ENCODE measurements at regions not wholly inside any gene's neighbourhood (a gene's known extent, or its start where the extent isn't known, plus 50 kb on each side); places are given as distances from the start of the nearest gene placed in this dataset.

DNA sequence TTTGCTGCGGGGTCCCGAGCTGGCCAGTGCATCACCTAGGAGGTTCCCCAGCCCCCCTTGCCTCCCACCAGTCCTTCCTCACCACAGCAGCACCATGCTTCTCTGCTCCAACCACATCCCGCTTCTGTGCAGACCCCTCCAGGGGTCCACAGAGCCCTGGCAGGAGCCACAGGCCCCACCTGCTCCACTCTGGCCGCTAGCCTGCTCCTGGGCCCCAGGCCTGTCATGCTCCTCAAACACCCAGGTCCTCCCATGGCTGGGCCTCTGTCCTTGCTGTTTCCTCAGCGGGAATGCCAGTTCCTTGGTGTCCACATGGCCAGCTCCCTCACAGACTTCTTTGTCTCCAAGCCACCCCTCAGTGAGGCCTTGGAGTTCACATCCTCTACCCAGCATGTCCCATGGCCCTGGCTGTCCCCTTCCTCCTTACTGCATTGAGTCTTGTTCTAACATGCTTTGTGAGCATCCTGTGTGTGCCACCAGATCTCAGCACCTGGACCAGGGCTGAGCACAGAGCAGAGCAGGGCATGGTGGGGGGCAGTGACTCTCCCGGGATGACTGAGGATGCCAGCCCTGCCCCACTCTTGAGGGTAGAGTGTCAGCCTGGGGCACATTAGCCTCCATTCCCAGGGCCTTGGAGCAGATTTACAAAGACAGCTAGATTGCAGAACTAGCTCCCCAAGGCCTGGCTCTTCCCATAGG is 201.0 kb upstream of the HS6ST1 start:
- H3K36me3 ChIP-seq (replicated peaks in 1 of 2; ENCODE audit: insufficient read depth in 1 of 2, low read depth in 2 of 2): no peaks in the 10 kb centered on the region
- ATAC-seq (no peak), DNase-seq (no peak)
- H3K27me3 ChIP-seq: no peaks in the 10 kb centered on the region
- intact Hi-C loops (cut with DNase I): no loop called here
- H3K27ac ChIP-seq: no peak overlapping the region
- TF ChIP-seq CTCF (IDR thresholded peaks at IDR 0.05): no peak
- TF ChIP-seq POLR2A (IDR thresholded peaks at IDR 0.05): no peak
- WGBS, 2 donors: 91 to 92% methylated on average over 6 of the region's 6 CpGs
- no peaks in the 10 kb centered on the region for H3K4me1 ChIP-seq
- no peaks in the 10 kb centered on the region for H3K9me3 ChIP-seq
- H3K4me3 ChIP-seq: no peak overlapping the region

- no peak for TF ChIP-seq POLR2A (IDR thresholded peaks at IDR 0.05)
- TF ChIP-seq CTCF (IDR thresholded peaks at IDR 0.05): no peak
- H3K9me3 ChIP-seq: no peaks in the 10 kb centered on the region
- WGBS, 2 donors: 82 to 88% methylated on average over 4 of the region's 4 CpGs
- H3K36me3 ChIP-seq (replicated peaks in 1 of 2; ENCODE audit: insufficient read depth in 1 of 2, low read depth in 2 of 2): no peaks in the 10 kb centered on the region
- no peaks in the 10 kb centered on the region for H3K4me1 ChIP-seq
- no peaks in the 10 kb centered on the region for H3K27me3 ChIP-seq
- intact Hi-C loops (cut with DNase I): no loop called here
- DNase-seq (no peak), ATAC-seq (no peak)
- no peak overlapping the region for H3K27ac ChIP-seq
- no peak overlapping the region for H3K4me3 ChIP-seq
Observed at GRCh38 chr2:128520340-128520739, 201.7 kb upstream of the HS6ST1 start.

GRCh38 chr2:128520791-128521190 is 202.1 kb upstream of the HS6ST1 start:
- Histone ChIP-seq H3K4me1 (no peaks in the 10 kb centered on the region), H3K36me3 (replicated peaks in 1 of 2; ENCODE audit: insufficient read depth in 1 of 2, low read depth in 2 of 2) (no peaks in the 10 kb centered on the region), H3K9me3 (no peaks in the 10 kb centered on the region), H3K27ac (no peak overlapping the region), H3K4me3 (no peak overlapping the region), H3K27me3 (no peaks in the 10 kb centered on the region)
- TF ChIP-seq CTCF (IDR thresholded peaks at IDR 0.05): no peak
- no peak for TF ChIP-seq POLR2A (IDR thresholded peaks at IDR 0.05)
- WGBS, 2 donors: 69 to 93% methylated on average over 5 to 8 of the region's 9 CpGs
- intact Hi-C loops (cut with DNase I): no loop called here
- ATAC-seq: no peak
- DNase-seq: no peak

DNA sequence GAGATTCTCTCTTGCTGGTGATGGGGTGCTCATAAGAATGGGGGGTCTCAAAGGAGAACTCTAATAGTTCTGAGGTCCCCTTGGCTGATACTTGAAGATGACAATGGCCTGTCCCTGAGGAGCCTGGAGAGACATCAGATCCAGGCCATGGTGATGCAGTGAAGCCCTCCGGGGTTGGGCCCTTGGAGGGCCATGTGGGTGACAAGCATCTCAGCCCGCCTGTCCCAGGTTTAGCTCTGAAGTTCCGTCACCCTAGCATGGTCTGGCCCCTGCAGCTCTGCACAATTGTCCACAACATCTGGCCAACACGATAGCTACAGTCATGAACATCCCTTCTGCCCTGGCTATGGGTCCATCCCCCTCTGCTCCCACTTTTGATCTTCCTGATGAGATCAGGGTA is 202.8 kb upstream of the HS6ST1 start:
- TF ChIP-seq POLR2A (IDR thresholded peaks at IDR 0.05): no peak
- no peak for TF ChIP-seq CTCF (IDR thresholded peaks at IDR 0.05)
- intact Hi-C loops (cut with DNase I): no loop called here
- DNase-seq (no peak), ATAC-seq (no peak)
- H3K27ac ChIP-seq: no peak overlapping the region
- no peaks in the 10 kb centered on the region for H3K27me3 ChIP-seq
- no peaks in the 10 kb centered on the region for H3K9me3 ChIP-seq
- H3K4me1 ChIP-seq: no peaks in the 10 kb centered on the region
- no peaks in the 10 kb centered on the region for H3K36me3 ChIP-seq (replicated peaks in 1 of 2; ENCODE audit: insufficient read depth in 1 of 2, low read depth in 2 of 2)
- H3K4me3 ChIP-seq: no peak overlapping the region
- 96 to 100% methylated on average over 2 to 4 of the region's 4 CpGs for WGBS, 2 donors

- Histone ChIP-seq H3K27ac (no peak overlapping the region), H3K4me3 (no peak overlapping the region), H3K4me1 (no peaks in the 10 kb centered on the region), H3K9me3 (no peaks in the 10 kb centered on the region), H3K27me3 (no peaks in the 10 kb centered on the region), H3K36me3 (replicated peaks in 1 of 2; ENCODE audit: insufficient read depth in 1 of 2, low read depth in 2 of 2) (no peaks in the 10 kb centered on the region)
- TF ChIP-seq POLR2A (IDR thresholded peaks at IDR 0.05) (no peak), CTCF (IDR thresholded peaks at IDR 0.05) (no peak)
- no peak for DNase-seq
- WGBS, 2 donors: 83 to 93% methylated on average over 7 of the region's 7 CpGs
- no peak for ATAC-seq
- intact Hi-C loops (cut with DNase I): no loop called here
Observed at GRCh38 chr2:128522829-128523228, 204.2 kb upstream of the HS6ST1 start.
